ENCODE measurements at regions not wholly inside any gene's neighbourhood (a gene's known extent, or its start where the extent isn't known, plus 50 kb on each side); places are given as distances from the start of the nearest gene placed in this dataset.

- ChIA-PET POLR2A (no interaction called here), CTCF (no interaction called here)
- Histone ChIP-seq H3K4me3 (ENCODE audit: low read depth in 2 of 2, low read length in 2 of 2) (no peak overlapping the region), H3K9me3 (ENCODE audit: control insufficient read depth, insufficient read depth, low read depth, low read length) (no peaks in the 10 kb centered on the region), H3K27me3 (ENCODE audit: control insufficient read depth, insufficient read depth, low read length) (no peaks in the 10 kb centered on the region), H3K27ac (ENCODE audit: low read length) (no peak overlapping the region), H3K36me3 (ENCODE audit: control insufficient read depth, insufficient read depth, low read length) (no peaks in the 10 kb centered on the region), H3K4me1 (ENCODE audit: control insufficient read depth, insufficient read depth, low read length) (no peaks in the 10 kb centered on the region)
- BruUV-seq (replicated peaks): no TSS peak
- TF ChIP-seq, protein P1, sequence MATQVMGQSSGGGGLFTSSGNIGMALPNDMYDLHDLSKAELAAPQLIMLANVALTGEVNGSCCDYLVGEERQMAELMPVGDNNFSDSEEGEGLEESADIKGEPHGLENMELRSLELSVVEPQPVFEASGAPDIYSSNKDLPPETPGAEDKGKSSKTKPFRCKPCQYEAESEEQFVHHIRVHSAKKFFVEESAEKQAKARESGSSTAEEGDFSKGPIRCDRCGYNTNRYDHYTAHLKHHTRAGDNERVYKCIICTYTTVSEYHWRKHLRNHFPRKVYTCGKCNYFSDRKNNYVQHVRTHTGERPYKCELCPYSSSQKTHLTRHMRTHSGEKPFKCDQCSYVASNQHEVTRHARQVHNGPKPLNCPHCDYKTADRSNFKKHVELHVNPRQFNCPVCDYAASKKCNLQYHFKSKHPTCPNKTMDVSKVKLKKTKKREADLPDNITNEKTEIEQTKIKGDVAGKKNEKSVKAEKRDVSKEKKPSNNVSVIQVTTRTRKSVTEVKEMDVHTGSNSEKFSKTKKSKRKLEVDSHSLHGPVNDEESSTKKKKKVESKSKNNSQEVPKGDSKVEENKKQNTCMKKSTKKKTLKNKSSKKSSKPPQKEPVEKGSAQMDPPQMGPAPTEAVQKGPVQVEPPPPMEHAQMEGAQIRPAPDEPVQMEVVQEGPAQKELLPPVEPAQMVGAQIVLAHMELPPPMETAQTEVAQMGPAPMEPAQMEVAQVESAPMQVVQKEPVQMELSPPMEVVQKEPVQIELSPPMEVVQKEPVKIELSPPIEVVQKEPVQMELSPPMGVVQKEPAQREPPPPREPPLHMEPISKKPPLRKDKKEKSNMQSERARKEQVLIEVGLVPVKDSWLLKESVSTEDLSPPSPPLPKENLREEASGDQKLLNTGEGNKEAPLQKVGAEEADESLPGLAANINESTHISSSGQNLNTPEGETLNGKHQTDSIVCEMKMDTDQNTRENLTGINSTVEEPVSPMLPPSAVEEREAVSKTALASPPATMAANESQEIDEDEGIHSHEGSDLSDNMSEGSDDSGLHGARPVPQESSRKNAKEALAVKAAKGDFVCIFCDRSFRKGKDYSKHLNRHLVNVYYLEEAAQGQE (IDR thresholded peaks at IDR 0.05; ENCODE audit: insufficient read depth in 1 of 2, low read depth in 2 of 2, low read length in 1 of 2): no peak
- TF ChIP-seq POLR2AphosphoS5 (IDR thresholded peaks at IDR 0.05; ENCODE audit: low read depth, low read length) (no peak), TCF7L2 (IDR thresholded peaks at IDR 0.05; ENCODE audit: low read depth, low read length) (no peak), SIN3A (IDR thresholded peaks at IDR 0.05; ENCODE audit: borderline replicate concordance, insufficient read depth, low read depth, low read length) (no peak)
- TF ChIP-seq, protein P2, sequence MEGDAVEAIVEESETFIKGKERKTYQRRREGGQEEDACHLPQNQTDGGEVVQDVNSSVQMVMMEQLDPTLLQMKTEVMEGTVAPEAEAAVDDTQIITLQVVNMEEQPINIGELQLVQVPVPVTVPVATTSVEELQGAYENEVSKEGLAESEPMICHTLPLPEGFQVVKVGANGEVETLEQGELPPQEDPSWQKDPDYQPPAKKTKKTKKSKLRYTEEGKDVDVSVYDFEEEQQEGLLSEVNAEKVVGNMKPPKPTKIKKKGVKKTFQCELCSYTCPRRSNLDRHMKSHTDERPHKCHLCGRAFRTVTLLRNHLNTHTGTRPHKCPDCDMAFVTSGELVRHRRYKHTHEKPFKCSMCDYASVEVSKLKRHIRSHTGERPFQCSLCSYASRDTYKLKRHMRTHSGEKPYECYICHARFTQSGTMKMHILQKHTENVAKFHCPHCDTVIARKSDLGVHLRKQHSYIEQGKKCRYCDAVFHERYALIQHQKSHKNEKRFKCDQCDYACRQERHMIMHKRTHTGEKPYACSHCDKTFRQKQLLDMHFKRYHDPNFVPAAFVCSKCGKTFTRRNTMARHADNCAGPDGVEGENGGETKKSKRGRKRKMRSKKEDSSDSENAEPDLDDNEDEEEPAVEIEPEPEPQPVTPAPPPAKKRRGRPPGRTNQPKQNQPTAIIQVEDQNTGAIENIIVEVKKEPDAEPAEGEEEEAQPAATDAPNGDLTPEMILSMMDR (IDR thresholded peaks at IDR 0.05): no peak
- in situ Hi-C loops (cut with HindIII; ENCODE audit: low pct_unique_long_range_greater_than_20kb, low sequenced_read_pairs) (no loop called here), intact Hi-C loops (cut with micrococcal nuclease; ENCODE audit: unreplicated experiment) (no loop called here)
- no peak for DNase-seq (ENCODE audit: low read depth, low spot score)
- ATAC-seq: no peak
These were observed 171.2 kb upstream of the MPHOSPH6 start for GRCh38 chr16:82341146-82341669.

GRCh38 chr16:82340531-82340930 lies 170.5 kb upstream of the MPHOSPH6 start:
- POLR2A ChIA-PET: no interaction called here
- intact Hi-C loops (cut with micrococcal nuclease; ENCODE audit: unreplicated experiment): no loop called here
- Histone ChIP-seq H3K27me3 (ENCODE audit: control insufficient read depth, insufficient read depth, low read length) (no peaks in the 10 kb centered on the region), H3K9me3 (ENCODE audit: control insufficient read depth, insufficient read depth, low read depth, low read length) (no peaks in the 10 kb centered on the region), H3K4me1 (ENCODE audit: control insufficient read depth, insufficient read depth, low read length) (no peaks in the 10 kb centered on the region), H3K36me3 (ENCODE audit: control insufficient read depth, insufficient read depth, low read length) (no peaks in the 10 kb centered on the region), H3K4me3 (ENCODE audit: low read depth in 2 of 2, low read length in 2 of 2) (no peak overlapping the region), H3K27ac (ENCODE audit: low read length) (no peak overlapping the region)
- TF ChIP-seq, protein P1 (IDR thresholded peaks at IDR 0.05; ENCODE audit: insufficient read depth in 1 of 2, low read depth in 2 of 2, low read length in 1 of 2): no peak
- TF ChIP-seq TCF7L2 (IDR thresholded peaks at IDR 0.05; ENCODE audit: low read depth, low read length) (no peak), POLR2AphosphoS5 (IDR thresholded peaks at IDR 0.05; ENCODE audit: low read depth, low read length) (no peak), SIN3A (IDR thresholded peaks at IDR 0.05; ENCODE audit: borderline replicate concordance, insufficient read depth, low read depth, low read length) (no peak)
- TF ChIP-seq, protein P2 (IDR thresholded peaks at IDR 0.05): no peak
- CTCF ChIA-PET: no interaction called here
- BruUV-seq (replicated peaks): no TSS peak
- in situ Hi-C loops (cut with HindIII; ENCODE audit: low pct_unique_long_range_greater_than_20kb, low sequenced_read_pairs): no loop called here
- ATAC-seq (no peak), DNase-seq (ENCODE audit: low read depth, low spot score) (no peak)
